ENCODE measurements at regions not wholly inside any gene's neighbourhood (a gene's known extent, or its start where the extent isn't known, plus 50 kb on each side); places are given as distances from the start of the nearest gene placed in this dataset.

- 71 to 81% methylated on average over 5 of the region's 5 CpGs for WGBS, 2 donors
- no peak for TF ChIP-seq CTCF (IDR thresholded peaks at IDR 0.05; ENCODE audit: control extremely low read depth, extremely low read depth)
- Histone ChIP-seq H3K9ac (ENCODE audit: insufficient read depth in 1 of 2, low read length in 2 of 2) (no peak overlapping the region), H3K9me3 (ENCODE audit: control insufficient read depth in 4 of 4, insufficient read depth in 3 of 4, low read length in 3 of 4) (no peaks in the 10 kb centered on the region), H3K27me3 (ENCODE audit: control insufficient read depth in 3 of 3, insufficient read depth in 3 of 3, low read length in 2 of 3) (no peaks in the 10 kb centered on the region), H3K27ac (ENCODE audit: low read depth in 1 of 2, low read length in 1 of 2) (no peak overlapping the region), H3K36me3 (ENCODE audit: control insufficient read depth in 4 of 4, insufficient read depth in 4 of 4, low read length in 4 of 4) (no peaks in the 10 kb centered on the region), H3K4me1 (ENCODE audit: control insufficient read depth in 5 of 5, insufficient read depth in 5 of 5, low read length in 5 of 5) (peaks cover 0 to 21% (median 0%) of the 10 kb centered on the region in 5 donors), H3K4me3 (no peak overlapping the region)
- no peak for ATAC-seq (ENCODE audit: insufficient read depth, low FRiP score)
- DNase-seq = peak; percentile 48 to 83 (median 54)
These were observed 189.8 kb upstream of the DAPK1 start for GRCh38 chr9:87307848-87308247.

DNA sequence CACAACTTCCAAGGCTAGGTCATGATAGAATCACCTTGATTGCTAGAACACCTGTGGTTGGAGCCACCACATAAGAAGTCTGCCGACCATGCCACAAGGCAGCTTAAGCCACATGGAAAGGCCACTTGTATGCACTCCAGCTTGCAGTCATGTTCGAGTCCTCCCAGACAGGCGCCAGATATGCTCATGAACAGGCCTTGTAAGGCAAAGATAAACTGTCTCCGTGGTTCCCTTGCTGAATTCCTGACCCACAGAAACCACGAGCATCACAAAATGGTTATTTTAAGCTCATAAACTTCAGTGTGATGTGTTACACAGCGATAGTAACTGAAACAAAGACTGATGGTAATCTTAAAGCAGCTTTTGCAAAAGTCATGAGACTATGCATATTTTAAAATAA is 188.4 kb upstream of the DAPK1 start:
- Histone ChIP-seq H3K9me3 (ENCODE audit: control insufficient read depth in 4 of 4, insufficient read depth in 3 of 4, low read length in 3 of 4) (no peaks in the 10 kb centered on the region), H3K27me3 (ENCODE audit: control insufficient read depth in 3 of 3, insufficient read depth in 3 of 3, low read length in 2 of 3) (no peaks in the 10 kb centered on the region), H3K27ac (ENCODE audit: low read depth in 1 of 2, low read length in 1 of 2) (no peak overlapping the region), H3K9ac (ENCODE audit: insufficient read depth in 1 of 2, low read length in 2 of 2) (no peak overlapping the region), H3K36me3 (ENCODE audit: control insufficient read depth in 4 of 4, insufficient read depth in 4 of 4, low read length in 4 of 4) (no peaks in the 10 kb centered on the region), H3K4me1 (ENCODE audit: control insufficient read depth in 5 of 5, insufficient read depth in 5 of 5, low read length in 5 of 5) (peaks cover 0 to 21% (median 0%) of the 10 kb centered on the region in 5 donors), H3K4me3 (no peak overlapping the region)
- no peak for DNase-seq
- WGBS, 2 donors = 42 to 57% methylated on average over 6 of the region's 6 CpGs
- no peak for TF ChIP-seq CTCF (IDR thresholded peaks at IDR 0.05; ENCODE audit: control extremely low read depth, extremely low read depth)
- no peak for ATAC-seq (ENCODE audit: insufficient read depth, low FRiP score)

- ATAC-seq (ENCODE audit: insufficient read depth, low FRiP score) (no peak), DNase-seq (no peak)
- 85 to 89% methylated on average over 4 of the region's 4 CpGs for WGBS, 2 donors
- H3K27me3 ChIP-seq (ENCODE audit: control insufficient read depth in 3 of 3, insufficient read depth in 3 of 3, low read length in 2 of 3) = no peaks in the 10 kb centered on the region
- peaks cover 0 to 15% (median 0%) of the 10 kb centered on the region in 5 donors for H3K4me1 ChIP-seq (ENCODE audit: control insufficient read depth in 5 of 5, insufficient read depth in 5 of 5, low read length in 5 of 5)
- peaks cover 0 to 2% (median 0%) of the 10 kb centered on the region in 4 donors for H3K9me3 ChIP-seq (ENCODE audit: control insufficient read depth in 4 of 4, insufficient read depth in 3 of 4, low read length in 3 of 4)
- no peak for TF ChIP-seq CTCF (IDR thresholded peaks at IDR 0.05; ENCODE audit: control extremely low read depth, extremely low read depth)
- H3K36me3 ChIP-seq (ENCODE audit: control insufficient read depth in 4 of 4, insufficient read depth in 4 of 4, low read length in 4 of 4) = no peaks in the 10 kb centered on the region
- H3K27ac ChIP-seq (ENCODE audit: low read depth in 1 of 2, low read length in 1 of 2) = no peak overlapping the region
- no peak overlapping the region for H3K9ac ChIP-seq (ENCODE audit: insufficient read depth in 1 of 2, low read length in 2 of 2)
- no peak overlapping the region for H3K4me3 ChIP-seq
These were observed 186.7 kb upstream of the DAPK1 start for GRCh38 chr9:87310827-87311523.

GRCh38 chr9:87319656-87320055 is 178.0 kb upstream of the DAPK1 start:
- Histone ChIP-seq H3K27ac (ENCODE audit: low read depth in 1 of 2, low read length in 1 of 2) (no peak overlapping the region), H3K9me3 (ENCODE audit: control insufficient read depth in 4 of 4, insufficient read depth in 3 of 4, low read length in 3 of 4) (peaks cover 0 to 6% (median 0%) of the 10 kb centered on the region in 4 donors), H3K4me3 (no peak overlapping the region), H3K27me3 (ENCODE audit: control insufficient read depth in 3 of 3, insufficient read depth in 3 of 3, low read length in 2 of 3) (no peaks in the 10 kb centered on the region), H3K36me3 (ENCODE audit: control insufficient read depth in 4 of 4, insufficient read depth in 4 of 4, low read length in 4 of 4) (no peaks in the 10 kb centered on the region), H3K9ac (ENCODE audit: insufficient read depth in 1 of 2, low read length in 2 of 2) (no peak overlapping the region), H3K4me1 (ENCODE audit: control insufficient read depth in 5 of 5, insufficient read depth in 5 of 5, low read length in 5 of 5) (no peaks in the 10 kb centered on the region)
- DNase-seq (no peak), ATAC-seq (ENCODE audit: insufficient read depth, low FRiP score) (no peak)
- TF ChIP-seq CTCF (IDR thresholded peaks at IDR 0.05; ENCODE audit: control extremely low read depth, extremely low read depth) = no peak

All from lung (tissue), 11 donors.